HUES64 (cell line): ENCODE measurements at regions not wholly inside any gene's neighbourhood (a gene's known extent, or its start where the extent isn't known, plus 50 kb on each side); places are given as distances from the start of the nearest gene placed in this dataset.
"Not testable (repeated sequence)": the region's sequence is repeated elsewhere in the genome, so short reads cannot be mapped to it uniquely, and the experiment has no call there.

ENCODE experiments used
- H3K27ac ChIP-seq: 2 replicates; pipeline ENCODE4 v1.7.0; 2013; ENCODE audit warnings: low read depth, low read length, inconsistent platforms
- H3K27me3 ChIP-seq: 2 replicates; pipeline ENCODE4 v1.6.1; 2013; ENCODE audit warnings: mild to moderate bottlenecking, low read length; ENCODE audit not compliant: insufficient read depth
- H3K36me3 ChIP-seq: 2 replicates; pipeline ENCODE4 v1.6.1; 2013; ENCODE audit warnings: mild to moderate bottlenecking, low read length; ENCODE audit not compliant: insufficient read depth
- H3K4me1 ChIP-seq: 2 replicates; pipeline ENCODE4 v1.6.1; 2013; ENCODE audit warnings: mild to moderate bottlenecking, low read length, moderate library complexity; ENCODE audit not compliant: insufficient read depth
- H3K4me3 ChIP-seq: 2 replicates; pipeline ENCODE4 v1.5.1; 2013; ENCODE audit warnings: mild to moderate bottlenecking, low read length, moderate library complexity
- H3K9ac ChIP-seq: 2 replicates; pipeline ENCODE4 v1.6.1; 2013; ENCODE audit warnings: mild to moderate bottlenecking, low read depth, low read length
- H3K9me3 ChIP-seq: 2 replicates; pipeline ENCODE4 v1.6.1; 2013; ENCODE audit warnings: low read depth, low read length; ENCODE audit not compliant: insufficient read depth
- WGBS: fragments of 150-250, 120-280 bp; methylation state at CpG from one replicate; pipeline ENCODE4 v1.1.7; 2013; ENCODE audit warnings: missing lambda C conversion rate; 5-methylcytosine and 5-hydroxymethylcytosine counted together

DNA sequence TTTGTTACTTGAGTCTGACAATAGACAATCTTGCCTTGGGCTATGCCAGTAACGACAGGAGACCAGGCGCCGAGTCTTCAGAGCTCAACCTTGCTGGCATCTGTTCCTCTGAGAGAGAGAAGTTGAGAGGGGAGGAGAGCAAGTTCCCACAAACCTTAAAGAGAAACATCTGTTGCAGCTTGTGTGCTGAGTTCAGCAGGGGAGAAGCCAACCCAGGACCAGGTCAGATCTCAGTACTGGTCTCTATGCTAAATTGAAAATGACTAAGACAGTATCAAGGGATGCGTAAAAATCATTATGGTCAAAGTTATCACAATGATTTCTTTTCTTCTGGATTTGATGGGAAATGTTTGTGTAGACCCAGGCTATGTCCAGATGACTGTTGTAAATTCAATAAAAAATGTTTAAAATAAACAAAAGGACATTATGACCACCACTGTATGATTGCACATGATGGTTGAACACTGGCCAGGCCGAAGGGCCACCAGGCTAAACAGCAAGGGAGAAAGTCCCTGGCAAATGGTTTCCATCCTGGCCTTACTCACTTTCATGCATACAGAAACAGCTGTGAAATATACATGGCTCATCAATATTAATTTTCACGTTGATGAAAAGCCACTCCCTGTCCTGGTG is 100.3 kb upstream of the PMAIP1 start:
- no peak overlapping the region for H3K4me3 ChIP-seq
- no peaks in the 10 kb centered on the region for H3K9me3 ChIP-seq
- H3K4me1 ChIP-seq: no peaks in the 10 kb centered on the region
- H3K27ac ChIP-seq: no peak overlapping the region
- 94% methylated on average over 6 of the region's 6 CpGs for WGBS
- no peak overlapping the region for H3K9ac ChIP-seq
- no peaks in the 10 kb centered on the region for H3K36me3 ChIP-seq
- H3K27me3 ChIP-seq: no peaks in the 10 kb centered on the region

DNA sequence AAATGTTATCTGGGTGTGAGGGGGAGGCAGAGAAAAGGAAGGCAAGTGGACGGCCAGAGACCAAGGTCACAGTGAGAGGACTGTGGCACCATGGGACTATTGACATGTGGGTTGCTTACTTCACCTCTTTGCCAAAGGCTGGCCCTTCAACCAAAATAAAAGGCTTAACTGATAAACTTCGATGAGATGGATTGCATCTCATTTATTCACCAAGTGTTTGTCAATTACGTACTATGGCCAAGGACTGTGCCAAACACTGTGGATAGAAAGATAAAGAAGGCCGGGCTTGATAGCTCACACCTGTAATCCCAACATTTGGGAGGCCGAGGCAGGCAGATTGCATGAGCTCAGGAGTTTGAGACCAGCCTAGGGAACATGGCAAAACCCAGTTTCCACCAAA is 98.7 kb upstream of the CCBE1 start:
- Histone ChIP-seq H3K4me3 (no peak overlapping the region), H3K4me1 (no peaks in the 10 kb centered on the region), H3K27ac (no peak overlapping the region), H3K9me3 (no peaks in the 10 kb centered on the region), H3K9ac (no peak overlapping the region), H3K27me3 (no peaks in the 10 kb centered on the region), H3K36me3 (no peaks in the 10 kb centered on the region)
- WGBS: 95% methylated on average over 5 of the region's 5 CpGs

DNA sequence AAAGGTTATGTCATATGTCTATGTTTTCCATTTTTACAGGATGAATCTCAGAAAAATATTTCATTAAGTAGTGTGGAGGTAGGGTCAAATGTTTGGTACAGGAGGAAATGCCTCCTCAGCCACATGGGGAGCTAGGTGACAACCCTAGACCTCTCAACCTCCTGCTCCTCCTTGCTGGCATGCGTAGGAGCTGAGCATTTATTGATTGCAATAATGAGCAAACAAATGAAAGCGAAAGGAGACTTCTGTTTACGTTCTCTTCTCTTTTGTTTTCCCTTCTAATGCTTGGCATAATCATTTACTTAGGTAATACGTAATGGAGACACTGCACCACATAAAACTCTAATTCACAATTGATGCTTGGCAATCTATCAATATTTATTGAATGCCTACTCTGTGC is 95.1 kb upstream of the CCBE1 start:
- no peak overlapping the region for H3K27ac ChIP-seq

DNA sequence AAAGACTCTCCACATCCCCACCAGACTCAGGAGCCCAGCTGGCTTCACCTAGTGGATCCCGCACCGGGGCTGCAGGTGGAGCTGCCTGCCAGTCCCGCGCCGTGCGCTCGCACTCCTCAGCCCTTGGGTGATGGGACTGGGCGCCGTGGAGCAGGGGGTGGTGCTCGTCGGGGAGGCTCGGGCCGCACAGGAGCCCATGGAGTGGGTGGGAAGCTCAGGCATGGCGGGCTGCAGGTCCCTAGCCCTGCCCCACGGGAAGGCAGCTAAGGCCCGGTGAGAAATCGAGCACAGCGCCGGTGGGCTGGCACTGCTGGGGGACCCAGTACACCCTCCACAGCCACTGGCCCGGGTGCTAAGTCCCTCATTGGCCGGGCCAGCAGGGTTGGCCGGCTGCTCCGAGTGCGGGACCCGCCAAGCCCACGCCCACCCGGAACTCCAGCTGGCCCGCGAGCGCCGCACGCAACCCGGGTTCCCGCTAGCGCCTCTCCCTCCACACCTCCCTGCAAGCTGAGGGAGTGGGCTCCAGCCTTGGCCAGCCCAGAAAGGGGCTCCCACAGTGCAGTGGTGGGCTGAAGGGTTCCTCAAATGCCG is 93.2 kb upstream of the CCBE1 start:
- not testable (repeated sequence) for H3K4me1 ChIP-seq, H3K9me3 ChIP-seq, H3K27me3 ChIP-seq, H3K4me3 ChIP-seq, H3K36me3 ChIP-seq, H3K9ac ChIP-seq, H3K27ac ChIP-seq
- WGBS: 98% methylated on average over 36 of the region's 36 CpGs

More for the DNA sequence above, 95.1 kb upstream of the CCBE1 start:
- 91% methylated on average over 4 of the region's 4 CpGs for WGBS
- no peaks in the 10 kb centered on the region for H3K36me3 ChIP-seq
- H3K9ac ChIP-seq: no peak overlapping the region
- H3K9me3 ChIP-seq: no peaks in the 10 kb centered on the region
- 0 out of 2 replicates have a peak, but pooled peaks cover 3% of the 10 kb centered on the region for H3K4me1 ChIP-seq
- no peak overlapping the region for H3K4me3 ChIP-seq
- H3K27me3 ChIP-seq: no peaks in the 10 kb centered on the region

DNA sequence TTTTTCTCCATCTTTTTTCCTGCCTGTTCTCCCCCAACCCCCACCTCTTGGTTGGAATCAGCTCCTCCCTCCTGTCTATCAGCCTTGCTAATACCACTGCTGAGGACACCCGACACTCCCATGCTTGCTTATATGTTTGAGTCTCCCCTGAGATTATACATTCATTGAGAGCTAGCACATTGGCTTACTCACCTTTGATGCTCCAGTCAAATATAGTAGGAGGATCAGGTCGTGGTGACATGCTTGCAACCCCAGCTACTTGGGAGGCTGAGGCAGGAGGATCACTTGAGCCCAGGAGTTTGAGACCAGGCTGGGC is 91.5 kb upstream of the CCBE1 start:
- Histone ChIP-seq H3K9ac (no peak overlapping the region), H3K27me3 (no peaks in the 10 kb centered on the region), H3K9me3 (no peaks in the 10 kb centered on the region), H3K4me1 (0 out of 2 replicates have a peak, but pooled peaks cover 3% of the 10 kb centered on the region), H3K27ac (no peak overlapping the region), H3K36me3 (no peaks in the 10 kb centered on the region), H3K4me3 (no peak overlapping the region)
- 77% methylated on average over 2 of the region's 2 CpGs for WGBS

DNA sequence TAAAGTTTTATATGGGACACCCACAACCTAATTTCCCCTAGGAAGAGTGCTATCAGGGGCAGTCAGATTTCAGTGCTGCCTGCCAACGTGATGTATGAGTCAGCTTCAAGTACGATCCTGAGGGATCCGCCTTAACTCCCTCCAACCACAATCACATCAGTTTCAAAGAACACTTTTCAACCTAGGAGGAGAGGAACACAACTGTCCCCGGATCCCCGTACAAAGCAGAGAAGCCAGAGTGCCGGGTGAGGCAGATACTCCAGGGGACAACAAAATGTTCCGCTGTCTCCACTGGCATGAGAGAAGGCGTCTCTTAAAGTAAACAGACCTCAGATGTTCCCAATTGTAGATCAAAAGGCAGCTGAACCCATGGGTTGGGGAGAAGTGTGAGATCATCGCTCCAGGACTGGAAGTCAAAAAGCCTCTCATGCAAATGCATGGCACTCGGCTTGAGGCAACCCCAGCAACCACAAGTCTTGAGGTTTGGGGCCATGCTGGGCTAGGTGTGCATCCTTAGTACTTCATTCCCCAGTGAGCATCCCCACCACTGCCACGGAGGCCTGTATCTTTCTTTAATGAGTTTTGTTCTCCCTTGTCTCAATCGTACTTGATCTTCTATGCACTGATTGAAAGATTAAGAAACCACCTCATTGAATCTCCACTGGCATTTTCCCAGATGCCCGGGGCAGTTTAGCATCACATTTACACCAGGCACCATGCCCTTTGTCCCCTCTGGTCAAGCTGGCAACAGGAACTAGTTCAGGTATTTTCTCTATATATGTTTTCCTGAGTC is 91.0 kb upstream of the CCBE1 start:
- WGBS: 68% methylated on average over 13 of the region's 13 CpGs
- Histone ChIP-seq H3K4me3 (no peak overlapping the region), H3K4me1 (0 out of 2 replicates have a peak, but pooled peaks cover 3% of the 10 kb centered on the region), H3K9ac (no peak overlapping the region), H3K36me3 (no peaks in the 10 kb centered on the region), H3K27ac (no peak overlapping the region), H3K27me3 (no peaks in the 10 kb centered on the region), H3K9me3 (no peaks in the 10 kb centered on the region)

DNA sequence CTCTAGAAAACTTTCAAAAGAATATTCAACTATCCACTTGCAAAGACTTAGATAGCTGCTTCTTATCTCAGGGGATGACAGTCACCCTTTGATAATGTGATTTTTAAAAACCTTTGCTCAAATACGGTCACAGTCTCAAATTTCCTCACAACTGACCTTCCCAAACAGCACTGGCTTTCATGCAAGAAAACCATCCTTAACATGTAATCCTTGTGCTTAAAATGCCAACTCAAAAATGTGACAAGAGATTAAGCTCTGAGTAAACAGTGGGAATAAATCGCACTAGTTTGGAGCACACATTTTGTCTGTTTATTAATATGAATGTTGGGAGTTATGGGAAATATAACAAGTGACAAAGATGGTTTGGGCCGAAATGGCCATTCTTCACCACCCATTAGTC is 87.5 kb upstream of the CCBE1 start:
- H3K9me3 ChIP-seq: no peaks in the 10 kb centered on the region
- no peaks in the 10 kb centered on the region for H3K36me3 ChIP-seq
- no peaks in the 10 kb centered on the region for H3K27me3 ChIP-seq
- H3K4me1 ChIP-seq: 0 out of 2 replicates have a peak, but pooled peaks cover 3% of the 10 kb centered on the region
- no peak overlapping the region for H3K27ac ChIP-seq
- no peak overlapping the region for H3K9ac ChIP-seq
- WGBS: 93% methylated on average over 3 of the region's 3 CpGs
- H3K4me3 ChIP-seq: no peak overlapping the region

DNA sequence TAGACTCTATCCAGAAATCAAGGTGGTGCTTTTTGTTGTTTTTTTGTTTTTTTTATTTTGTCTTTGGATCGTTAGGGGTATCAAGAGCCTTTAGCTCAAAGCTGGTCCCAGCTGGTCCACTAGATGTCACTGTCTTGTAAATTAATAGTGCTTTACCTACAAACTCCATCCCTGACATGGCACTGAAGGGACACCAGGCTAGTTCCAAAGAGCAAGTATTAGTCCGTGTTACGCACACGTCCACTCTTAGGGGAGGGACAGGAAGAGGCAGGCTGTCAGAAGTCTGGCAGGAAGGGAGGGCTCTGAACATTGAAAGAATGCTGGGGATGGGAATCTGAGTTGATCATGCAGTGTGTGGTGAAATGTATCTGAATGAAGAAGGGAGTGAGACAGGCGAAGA is 85.9 kb upstream of the CCBE1 start:
- Histone ChIP-seq H3K9me3 (no peaks in the 10 kb centered on the region), H3K4me1 (0 out of 2 replicates have a peak, but pooled peaks cover 3% of the 10 kb centered on the region), H3K27me3 (no peaks in the 10 kb centered on the region), H3K36me3 (no peaks in the 10 kb centered on the region), H3K27ac (no peak overlapping the region), H3K4me3 (no peak overlapping the region), H3K9ac (no peak overlapping the region)
- WGBS: 56% methylated on average over 5 of the region's 5 CpGs

DNA sequence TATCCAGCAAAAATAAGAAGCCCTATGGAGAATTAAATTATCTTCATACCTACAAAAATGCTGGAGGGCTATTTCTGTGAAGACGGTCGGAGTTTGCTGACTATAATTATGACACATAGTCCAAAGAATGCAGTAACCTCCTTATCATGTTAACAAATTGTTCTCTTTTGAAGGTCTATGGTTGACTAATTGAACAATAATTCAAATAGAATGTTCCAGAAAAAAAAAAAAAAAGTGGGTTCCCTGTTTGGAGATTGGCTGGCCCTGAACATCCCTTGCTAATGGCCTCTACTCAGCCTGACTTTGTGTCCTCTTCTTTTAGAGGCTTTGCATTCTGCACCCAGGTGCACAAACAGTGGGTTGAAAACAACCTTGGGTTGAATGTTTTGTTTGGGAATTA is 82.8 kb upstream of the CCBE1 start:
- WGBS: 92% methylated on average over 2 of the region's 2 CpGs
- no peak overlapping the region for H3K9ac ChIP-seq

DNA sequence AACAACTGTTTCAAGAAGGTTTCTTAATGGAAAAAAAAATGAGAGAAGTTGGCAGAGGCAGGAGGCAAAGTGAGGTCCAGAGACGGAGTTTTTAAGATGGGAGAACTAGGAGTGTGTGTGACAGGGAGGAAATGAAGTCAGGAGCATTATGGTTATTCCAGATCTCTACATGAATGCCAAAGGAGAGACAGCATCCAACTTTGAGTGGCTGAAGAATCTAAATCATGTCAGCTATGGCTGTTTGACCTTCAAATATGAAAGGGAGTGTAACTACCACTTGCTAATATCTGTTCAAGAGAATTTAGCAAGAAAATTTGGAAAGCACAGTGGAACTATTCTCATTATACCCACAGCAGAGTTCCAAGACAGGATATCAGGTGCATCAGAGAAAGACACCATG is 81.2 kb upstream of the CCBE1 start:
- WGBS: 92% methylated on average over 1 of the region's 1 CpG
- Histone ChIP-seq H3K4me3 (no peak overlapping the region), H3K36me3 (no peaks in the 10 kb centered on the region), H3K27ac (no peak overlapping the region), H3K9ac (no peak overlapping the region), H3K4me1 (no peaks in the 10 kb centered on the region), H3K27me3 (no peaks in the 10 kb centered on the region), H3K9me3 (no peaks in the 10 kb centered on the region)

More for the DNA sequence above, 82.8 kb upstream of the CCBE1 start:
- H3K4me3 ChIP-seq: no peak overlapping the region
- H3K36me3 ChIP-seq: no peaks in the 10 kb centered on the region
- no peaks in the 10 kb centered on the region for H3K4me1 ChIP-seq
- H3K9me3 ChIP-seq: no peaks in the 10 kb centered on the region
- H3K27me3 ChIP-seq: no peaks in the 10 kb centered on the region
- no peak overlapping the region for H3K27ac ChIP-seq

DNA sequence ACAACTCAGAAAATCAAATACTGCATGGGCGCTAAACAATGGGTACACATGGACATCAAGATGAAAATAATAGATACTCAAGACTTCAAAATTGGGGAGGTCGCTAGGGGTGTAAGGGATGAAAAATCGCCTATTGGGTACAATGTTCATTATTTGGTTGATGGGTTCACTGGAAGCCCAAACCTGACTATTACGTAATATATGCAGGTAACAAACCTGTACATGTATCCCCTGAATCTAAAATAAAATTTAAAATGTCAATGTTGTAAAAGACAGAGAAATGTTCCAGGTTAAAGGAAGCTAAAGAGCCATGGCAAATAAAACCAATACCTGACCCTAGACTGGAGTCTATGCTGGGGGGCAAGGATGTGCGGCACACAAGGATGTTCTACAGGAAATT is 80.4 kb upstream of the CCBE1 start:
- H3K27ac ChIP-seq: no peak overlapping the region
- H3K4me3 ChIP-seq: no peak overlapping the region
- no peaks in the 10 kb centered on the region for H3K4me1 ChIP-seq
- 95% methylated on average over 4 of the region's 5 CpGs for WGBS
- H3K9me3 ChIP-seq: no peaks in the 10 kb centered on the region
- no peak overlapping the region for H3K9ac ChIP-seq
- H3K36me3 ChIP-seq: no peaks in the 10 kb centered on the region
- no peaks in the 10 kb centered on the region for H3K27me3 ChIP-seq
